ENCODE measurements at regions not wholly inside any gene's neighbourhood (a gene's known extent, or its start where the extent isn't known, plus 50 kb on each side); places are given as distances from the start of the nearest gene placed in this dataset.

DNA sequence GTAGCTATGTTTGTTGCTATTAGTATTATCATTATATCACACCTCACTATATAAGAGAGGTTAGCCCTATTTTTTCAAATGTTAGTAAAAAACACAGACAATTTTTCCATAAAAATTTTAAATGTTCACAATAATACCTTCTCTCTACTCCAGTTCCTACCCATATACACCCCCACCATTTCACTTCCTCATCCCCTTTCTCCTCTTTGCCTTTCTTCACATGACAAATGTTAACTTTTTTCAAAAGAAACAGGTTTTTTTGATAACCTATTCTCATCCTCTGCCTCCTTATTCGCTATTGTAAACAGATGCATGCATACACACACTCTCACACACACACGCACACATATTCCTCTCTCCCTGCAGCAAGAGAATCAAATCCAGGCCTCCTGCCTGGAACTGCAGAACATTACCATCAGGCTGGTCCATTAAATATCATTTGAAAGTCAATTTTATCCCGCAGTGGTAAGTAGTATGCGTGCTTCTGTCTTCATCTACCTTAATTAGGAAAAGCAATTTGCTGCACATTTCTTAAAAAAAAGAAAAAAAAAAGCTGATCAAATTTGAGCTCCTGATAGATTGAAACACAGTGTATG, 55.5 kb downstream of the MID1IP1 start:
- DNase-seq = no peak

DNA sequence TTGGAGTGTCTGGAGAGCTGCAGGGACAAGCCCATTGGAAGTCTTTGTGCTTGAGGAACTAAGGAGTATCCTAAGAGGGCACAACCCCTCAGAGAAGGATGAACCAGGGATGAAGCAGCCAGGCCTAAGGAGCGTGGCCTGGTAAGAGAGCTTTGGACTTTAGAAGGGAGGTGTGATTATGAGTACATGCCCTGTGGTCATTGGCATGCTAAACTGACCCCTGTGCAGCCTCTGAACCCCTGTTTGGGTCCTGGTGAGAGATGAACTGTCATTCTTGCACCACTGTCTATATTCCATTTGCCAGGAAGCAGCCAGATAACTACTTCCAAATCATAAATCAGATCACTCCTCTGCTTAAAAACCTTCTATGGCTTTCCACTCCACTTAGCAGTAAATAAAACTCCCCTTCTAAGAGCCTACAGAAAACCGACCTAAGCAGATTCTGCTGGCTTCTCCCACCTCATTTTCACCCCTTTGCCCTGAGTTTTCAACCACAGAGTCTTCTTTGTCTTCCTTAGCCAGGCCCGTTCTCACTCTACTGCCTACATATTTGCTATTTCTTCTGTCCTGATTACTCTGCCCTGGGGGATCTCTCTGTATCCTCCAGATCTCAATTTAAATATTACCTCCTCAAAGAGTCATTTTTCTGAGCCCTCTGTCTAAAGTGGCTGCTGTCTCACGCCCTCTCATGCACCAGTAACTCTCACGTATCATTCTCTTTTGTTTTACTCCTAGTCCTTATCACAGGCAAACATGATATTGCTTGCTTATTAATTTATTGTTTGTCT, 56.7 kb downstream of the MID1IP1 start:
- no peak for DNase-seq

- peak; percentile 36 for DNase-seq
Measured at GRCh38 chrX:38859602-38860001, 58.3 kb downstream of the MID1IP1 start.

GRCh38 chrX:38860106-38861013, 59.1 kb downstream of the MID1IP1 start:
- DNase-seq = no peak

- peak; percentile 30 for DNase-seq
Measured at GRCh38 chrX:38861489-38861888, 60.2 kb downstream of the MID1IP1 start.

DNA sequence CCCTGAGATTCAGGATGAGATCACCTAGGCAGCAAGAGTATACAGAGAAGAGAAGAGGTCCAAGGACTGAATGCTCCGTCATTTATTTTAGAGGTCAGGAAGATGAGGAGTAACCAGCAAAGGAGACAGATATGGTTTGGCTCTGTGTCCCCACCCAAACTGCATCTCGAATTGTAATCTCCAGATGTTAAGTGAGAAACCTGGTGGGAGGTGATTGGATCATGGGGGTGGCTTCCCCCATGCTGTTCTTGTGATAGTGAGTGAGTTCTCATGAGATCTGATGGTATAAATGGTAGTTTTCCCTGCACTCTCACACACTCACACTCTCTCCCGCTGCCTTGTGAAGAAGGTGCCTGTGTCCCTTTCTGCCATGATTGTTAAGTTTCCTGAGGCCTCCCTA, 60.8 kb downstream of the MID1IP1 start:
- DNase-seq = no peak

DNA sequence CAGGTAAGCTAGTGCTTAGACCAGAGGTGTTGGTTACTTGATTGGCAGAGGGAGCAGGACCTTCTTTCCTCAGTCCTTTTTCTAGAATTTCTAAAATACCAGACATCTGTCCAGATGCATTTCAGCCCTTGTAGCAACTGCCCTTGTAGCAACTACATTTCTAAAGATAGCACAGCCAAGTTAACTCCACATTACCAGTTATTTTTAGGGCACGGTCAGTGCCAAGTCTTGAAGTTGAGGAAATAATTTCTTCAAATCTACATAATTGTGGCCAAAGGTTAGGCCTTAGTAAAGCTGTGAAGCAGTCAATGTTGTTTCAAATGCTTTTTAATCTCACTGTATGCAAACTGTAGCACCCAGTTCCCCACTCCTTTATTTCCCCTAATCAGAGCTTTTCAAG, 62.9 kb downstream of the MID1IP1 start:
- peak; percentile 13 for DNase-seq

DNA sequence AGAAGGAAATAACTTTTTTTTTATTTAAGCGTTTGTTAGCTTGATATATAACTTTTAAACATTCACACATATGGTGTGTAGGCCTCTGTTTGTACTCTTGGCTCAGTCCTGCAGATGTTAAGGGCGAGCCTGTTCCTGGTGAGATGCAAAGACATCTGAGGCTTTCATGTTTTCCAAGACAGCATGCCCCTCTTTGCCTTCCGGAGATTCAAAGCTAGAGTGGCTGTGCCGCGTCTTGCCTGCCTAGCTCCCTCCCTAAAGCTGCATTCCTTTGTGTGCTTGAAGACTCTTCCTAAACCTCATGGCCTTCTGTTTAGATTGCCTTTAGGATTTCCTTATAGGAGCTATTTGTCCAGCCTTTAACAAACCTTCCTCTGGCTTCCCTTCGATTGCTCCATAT, 67.1 kb downstream of the MID1IP1 start:
- DNase-seq = no peak

DNA sequence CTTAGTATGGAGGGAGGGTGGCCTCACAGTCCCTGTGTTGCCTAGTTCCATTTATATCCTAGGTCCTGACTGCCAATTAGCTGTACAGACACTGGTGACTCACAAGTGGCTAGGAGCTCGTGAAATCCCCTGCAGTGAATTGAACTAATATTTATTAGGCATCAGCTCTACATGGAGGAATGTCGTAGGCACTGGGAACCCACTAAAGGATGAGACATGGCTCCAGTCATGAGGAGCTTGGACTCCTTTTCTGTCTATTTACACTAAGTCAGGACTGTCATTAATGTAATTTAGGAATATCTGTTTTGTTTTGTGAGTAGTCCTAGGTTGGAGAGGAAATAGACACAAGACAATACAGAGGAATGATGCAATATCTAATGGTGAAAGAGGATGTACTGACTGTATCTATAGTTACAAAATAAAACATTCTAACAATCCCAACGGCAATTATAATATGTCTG, 67.7 kb downstream of the MID1IP1 start:
- peak; percentile 64 for DNase-seq

DNA sequence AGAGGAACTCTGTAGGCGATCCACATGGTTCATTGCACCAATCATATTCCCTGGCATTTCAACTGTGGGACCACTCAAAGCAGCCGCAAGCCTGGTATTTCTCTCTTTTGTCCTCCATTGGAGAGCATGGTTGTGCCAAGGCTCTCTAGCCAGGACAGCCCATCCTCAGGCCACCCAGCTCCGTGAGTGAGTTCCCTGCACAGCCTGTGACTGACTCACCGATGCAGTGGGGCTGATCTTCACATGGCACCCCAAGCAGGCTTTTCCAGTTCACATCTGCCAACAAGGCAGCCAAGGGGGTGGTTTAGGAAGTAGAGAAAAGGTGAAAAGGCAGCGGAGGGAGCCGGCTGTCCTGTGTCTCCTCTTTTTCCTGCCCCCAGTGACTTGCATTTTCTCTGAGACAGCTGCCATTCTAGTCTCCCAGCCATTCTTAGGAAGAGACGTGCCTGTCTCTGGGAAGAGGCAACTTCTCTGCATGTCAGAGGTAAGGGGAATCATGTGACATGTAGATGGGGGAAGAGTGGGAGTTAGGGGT, 69.2 kb downstream of the MID1IP1 start:
- no peak for DNase-seq

- DNase-seq = peak; percentile 22
Measured at GRCh38 chrX:38871129-38872029, 70.1 kb downstream of the MID1IP1 start.

- no peak for DNase-seq
Measured at GRCh38 chrX:38877366-38877765, 76.1 kb downstream of the MID1IP1 start.

DNA sequence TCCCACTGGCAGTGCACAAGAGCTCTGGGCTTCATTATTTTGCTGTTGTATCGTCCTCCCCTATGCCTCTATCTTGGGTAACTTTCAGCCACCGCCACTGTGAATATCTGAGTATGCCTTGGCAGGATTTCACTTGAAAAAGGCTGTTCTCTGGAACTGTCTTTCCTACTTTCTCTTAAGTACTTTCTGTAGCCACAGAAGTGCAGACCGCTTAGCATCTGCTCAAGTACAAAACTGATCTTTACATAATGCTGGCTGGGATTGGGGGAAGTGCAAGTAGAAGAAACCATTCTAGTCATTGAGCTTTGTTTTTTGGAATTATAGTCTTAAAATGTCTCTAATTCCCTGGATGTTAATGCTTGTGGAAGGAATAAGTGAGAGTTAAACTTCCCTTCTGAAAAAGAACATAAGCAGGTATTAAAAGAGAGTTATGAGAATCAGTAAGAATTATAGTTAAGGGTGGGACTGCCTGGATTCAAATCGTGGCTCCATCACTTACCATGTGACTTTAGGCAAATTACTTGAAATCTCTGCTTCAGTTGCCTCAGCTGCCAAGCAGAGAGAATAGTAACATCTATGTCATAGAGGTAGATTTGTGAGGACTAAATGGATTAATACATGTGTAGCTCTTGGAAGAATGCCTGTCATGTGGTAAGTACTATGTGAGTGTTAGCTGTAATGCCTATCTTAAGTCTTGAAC, 77.5 kb downstream of the MID1IP1 start:
- DNase-seq = no peak

- no peak for DNase-seq
Measured at GRCh38 chrX:38879631-38880220, 78.5 kb downstream of the MID1IP1 start.

- peak; percentile 37 for DNase-seq
Measured at GRCh38 chrX:38880296-38880854, 79.1 kb downstream of the MID1IP1 start.

GRCh38 chrX:38881066-38881465, 79.8 kb downstream of the MID1IP1 start:
- DNase-seq = no peak

DNA sequence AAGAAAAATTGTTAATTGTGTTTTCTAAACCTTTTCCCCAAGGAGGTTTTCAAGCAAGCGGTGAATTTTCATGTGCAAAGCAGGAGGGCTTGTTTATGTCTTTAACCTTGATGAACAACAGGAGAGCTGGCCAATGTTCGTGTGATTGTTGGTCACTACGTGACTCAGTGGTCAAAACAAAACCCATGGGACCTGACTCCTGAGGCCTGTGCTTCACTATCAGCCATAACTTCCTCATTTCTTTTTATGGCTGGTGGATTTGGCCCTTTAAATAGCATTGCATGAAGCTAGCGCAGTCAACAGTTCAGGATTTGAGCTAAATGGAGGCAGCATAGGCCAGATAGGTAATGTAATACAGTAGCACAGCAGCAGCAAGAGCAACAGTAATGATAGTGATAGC, 80.5 kb downstream of the MID1IP1 start:
- DNase-seq = no peak

- DNase-seq = peak; percentile 87
Measured at GRCh38 chrX:38882894-38883626, 81.8 kb downstream of the MID1IP1 start.

DNA sequence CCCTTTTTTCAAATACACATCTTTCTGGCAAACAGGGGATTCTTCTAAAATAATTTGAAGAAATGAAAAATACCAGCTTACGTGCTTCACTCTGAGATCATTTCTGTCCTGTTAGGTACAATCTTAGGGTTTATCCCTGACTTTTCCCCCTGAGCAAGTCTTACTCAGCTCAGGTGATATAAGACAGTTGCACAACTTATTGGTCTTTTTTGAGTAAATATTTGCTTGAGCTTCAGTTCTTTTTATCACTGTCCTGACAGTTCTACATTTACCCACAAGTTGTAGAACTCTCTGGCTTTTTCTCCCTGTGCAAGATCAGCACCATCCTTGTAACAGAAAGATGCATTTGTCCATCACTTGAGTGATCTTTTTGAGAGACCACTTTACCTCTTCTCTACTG, 84.9 kb downstream of the MID1IP1 start:
- no peak for DNase-seq

GRCh38 chrX:38887222-38887621, 86.0 kb downstream of the MID1IP1 start:
- DNase-seq = no peak
